WTC11 (cell line): ENCODE measurements at regions not wholly inside any gene's neighbourhood (a gene's known extent, or its start where the extent isn't known, plus 50 kb on each side); places are given as distances from the start of the nearest gene placed in this dataset.

Experiments
- CDX4 ChIP-seq: fragments of 250-450 bp; sonication (Bioruptor Pico); IDR thresholded peaks from 2 replicates; pipeline ENCODE4 v1.9.0; 2021; ENCODE audit warnings: moderate library complexity, mild to moderate bottlenecking, inconsistent platforms, borderline replicate concordance
- CTCF ChIP-seq: fragments of 200-600 bp; IDR thresholded peaks from 2 replicates; pipeline ENCODE4 v1.8.0; 2022; ENCODE audit warnings: antibody characterized with exemption
- E2F1 ChIP-seq: sonication (generic); formaldehyde crosslinking; IDR thresholded peaks from 2 replicates; pipeline ENCODE4 v1.8.0; 2022; ENCODE audit warnings: mild to moderate bottlenecking, missing genetic modification reagents
- ELF4 ChIP-seq: sonication (generic); formaldehyde crosslinking; IDR thresholded peaks from 2 replicates; pipeline ENCODE4 v1.8.1; 2022; ENCODE audit warnings: low read depth, mild to moderate bottlenecking, moderate library complexity, missing genetic modification reagents
- USF2 ChIP-seq: sonication (generic); formaldehyde crosslinking; IDR thresholded peaks from 2 replicates; pipeline ENCODE4 v1.8.1; 2023; ENCODE audit warnings: mild to moderate bottlenecking, missing genetic modification reagents, moderate library complexity
- ZBTB43 ChIP-seq: sonication (generic); formaldehyde crosslinking; IDR thresholded peaks from 2 replicates; pipeline ENCODE4 v1.8.1; 2023; ENCODE audit warnings: mild to moderate bottlenecking, missing genetic modification reagents

GRCh38 chr5:56460681-56461191 is 227.6 kb upstream of the ANKRD55 start:
- TF ChIP-seq USF2 (CRISPR knock-in tag) (no peak), ELF4 (no peak), CTCF (no peak), CDX4 (no peak), ZBTB43 (CRISPR knock-in tag) (no peak), E2F1 (CRISPR knock-in tag) (no peak)
